CD4-positive, alpha-beta T cell (primary cell): ENCODE measurements at regions not wholly inside any gene's neighbourhood (a gene's known extent, or its start where the extent isn't known, plus 50 kb on each side); places are given as distances from the start of the nearest gene placed in this dataset.
A peak's percentile ranks its signal among the peaks of the same experiment; 100 is the strongest.

Experiments
- ATAC-seq: fragments of 200-7000 bp; cut with Tn5 transposase; one replicate; pipeline ENCODE4 v1.10.0; 2022; ENCODE audit warnings: mild to moderate bottlenecking; ENCODE audit not compliant: poor library complexity
- CTCF ChIA-PET: fragments of 350-600 bp; sonication (Branson Sonifier 250); formaldehyde crosslinking; loops from one replicate; lab custom pipeline; 2021; ENCODE audit warnings: antibody characterized with exemption, inconsistent platforms; lab: Charles Lee
- POLR2A ChIA-PET: fragments of 350-600 bp; sonication (Branson Sonifier 250); formaldehyde crosslinking; loops from one replicate; lab custom pipeline; 2021; ENCODE audit warnings: antibody characterized with exemption, inconsistent platforms; lab: Charles Lee
- DNase-seq, 14 experiments: peaks; one replicate each; pipeline ENCODE4 v3.0.0-alpha.2; 2013 to 2020; ENCODE audit warnings: mixed read lengths in 2 of 14
- H3K27ac ChIP-seq, 2 donors: one replicate each; pipeline versions ENCODE4 v1.5.1 to v1.7.0; 2013; ENCODE audit warnings: low read length in 2 of 2, low read depth in 1 of 2, mild to moderate bottlenecking in 1 of 2
- H3K27me3 ChIP-seq, 2 experiments: 1 replicate in 1 of 2; 2 replicates in 1 of 2; pipeline versions ENCODE4 v1.6.1 to v1.7.0; 2013; ENCODE audit warnings: low read length in 2 of 2, control low read depth in 1 of 2, mild to moderate bottlenecking in 1 of 2, moderate library complexity in 1 of 2; ENCODE audit not compliant: insufficient read depth in 2 of 2, control insufficient read depth in 1 of 2
- H3K36me3 ChIP-seq: one replicate; pipeline ENCODE4 v1.6.1; 2013; ENCODE audit warnings: low read length, control low read depth; ENCODE audit not compliant: insufficient read depth
- H3K4me1 ChIP-seq: one replicate; pipeline ENCODE4 v1.6.1; 2013; ENCODE audit warnings: low read length, control low read depth; ENCODE audit not compliant: insufficient read depth
- H3K4me3 ChIP-seq: one replicate; pipeline ENCODE4 v1.5.1; 2013; ENCODE audit warnings: mild to moderate bottlenecking, low read length, moderate library complexity
- H3K9me3 ChIP-seq, 2 experiments: 1 replicate in 1 of 2; 2 replicates in 1 of 2; pipeline versions ENCODE4 v1.6.1 to v1.7.0; 2013; ENCODE audit warnings: low read length in 2 of 2, mild to moderate bottlenecking in 2 of 2, control low read depth in 1 of 2, moderate library complexity in 1 of 2; ENCODE audit not compliant: control insufficient read depth in 1 of 2, insufficient read depth in 1 of 2
- H3K27ac Mint-ChIP-seq: one replicate; pipeline ENCODE4 v1.8.0; 2020; ENCODE audit warnings: mixed read lengths
- H3K27me3 Mint-ChIP-seq: one replicate; pipeline ENCODE4 v1.8.0; 2021; ENCODE audit warnings: mixed read lengths
- H3K36me3 Mint-ChIP-seq: one replicate; pipeline ENCODE4 v1.8.0; 2021; ENCODE audit warnings: low read depth, mixed read lengths
- H3K4me1 Mint-ChIP-seq: one replicate; pipeline ENCODE4 v1.8.0; 2021; ENCODE audit warnings: low read depth, mixed read lengths
- H3K4me3 Mint-ChIP-seq: one replicate; pipeline ENCODE4 v1.8.0; 2020; ENCODE audit warnings: mild to moderate bottlenecking, mixed read lengths
- H3K9me3 Mint-ChIP-seq: one replicate; pipeline ENCODE4 v1.8.0; 2020; ENCODE audit warnings: mixed read lengths
- CTCF ChIP-seq: fragments of 200-600 bp; IDR thresholded peaks from one replicate; pipeline ENCODE4 v1.8.0; 2022; ENCODE audit warnings: antibody characterized with exemption, mild to moderate bottlenecking
- intact Hi-C, 2 experiments: fragments of 100-400 bp; cut with DNase I in 1 of 2; cut with micrococcal nuclease in 1 of 2; formaldehyde crosslinking; loops; one replicate each; pipeline versions ENCODE4 v1.15.1 to v1.9.0; 2023 to 2025; cut with DNase I, micrococcal nuclease

DNA sequence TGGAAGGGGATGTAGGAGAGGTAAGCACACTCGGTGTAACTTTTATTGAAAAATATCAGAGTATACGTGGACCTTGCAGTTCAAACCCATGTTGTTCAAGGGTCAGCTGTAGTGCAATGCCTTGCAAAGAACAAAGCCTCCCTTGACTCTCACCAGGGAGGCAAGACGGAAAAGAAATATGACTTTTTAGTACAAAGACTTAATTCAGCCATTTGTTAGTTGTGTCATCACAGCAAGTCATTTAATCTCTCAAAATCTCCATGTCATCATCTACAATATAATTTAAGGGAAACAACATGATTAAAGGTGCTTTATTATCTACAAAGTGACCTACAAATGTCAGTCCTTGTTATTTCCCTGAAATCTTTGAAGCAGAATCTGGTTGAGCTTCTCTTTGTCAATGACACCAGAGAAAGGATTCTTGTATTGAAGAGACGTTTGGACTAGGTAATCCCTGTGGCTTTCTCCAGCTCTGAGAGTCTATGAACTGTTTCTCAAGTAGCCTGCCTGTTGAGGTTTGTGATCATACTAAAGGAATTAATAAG is 502.8 kb downstream of the REEP3 start:
- no peak for TF ChIP-seq CTCF
- POLR2A ChIA-PET = no interaction called here

DNA sequence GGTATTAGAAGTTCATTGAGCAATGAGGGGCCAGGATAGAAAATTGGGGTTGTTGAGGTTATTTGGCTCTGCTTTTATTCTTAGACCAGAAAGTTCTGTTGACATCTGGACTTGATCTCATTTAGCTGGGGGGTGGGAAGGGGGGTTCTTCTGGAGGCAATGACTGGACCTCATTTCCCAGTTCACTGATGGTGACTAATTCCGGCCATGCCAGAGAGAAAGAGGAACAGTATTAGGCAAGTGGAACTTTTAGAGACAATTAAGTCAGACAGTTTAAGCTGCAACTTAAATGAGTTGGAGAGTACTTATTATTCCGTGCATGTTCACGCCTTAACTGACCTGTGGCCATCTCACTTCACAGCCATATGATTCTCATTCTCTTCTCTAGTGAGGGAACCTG is 512.5 kb downstream of the REEP3 start:
- CTCF ChIA-PET = no interaction called here
- H3K36me3 Mint-ChIP-seq = no peaks in the 10 kb centered on the region
- H3K9me3 ChIP-seq = no peaks in the 10 kb centered on the region
- H3K4me1 Mint-ChIP-seq = no peaks in the 10 kb centered on the region
- no peak for TF ChIP-seq CTCF
- no peak overlapping the region for H3K27ac ChIP-seq
- H3K36me3 ChIP-seq = no peaks in the 10 kb centered on the region
- POLR2A ChIA-PET = no interaction called here
- H3K4me3 ChIP-seq = no peak overlapping the region
- no peak for ATAC-seq
- H3K4me3 Mint-ChIP-seq = no peak overlapping the region
- H3K4me1 ChIP-seq = no peaks in the 10 kb centered on the region
- H3K27me3 ChIP-seq = no peaks in the 10 kb centered on the region
- peaks cover 9% of the 10 kb centered on the region for H3K27me3 Mint-ChIP-seq
- intact Hi-C loops = no loop called here
- H3K9me3 Mint-ChIP-seq = no peaks in the 10 kb centered on the region
- no peak overlapping the region for H3K27ac Mint-ChIP-seq
- DNase-seq = peak in 2 of 14 experiments; percentile 25 to 47

More for the DNA sequence above, 502.8 kb downstream of the REEP3 start:
- intact Hi-C loops = no loop called here
- no peak overlapping the region for H3K4me3 ChIP-seq
- H3K36me3 ChIP-seq = no peaks in the 10 kb centered on the region
- H3K27ac ChIP-seq = no peak overlapping the region
- no peaks in the 10 kb centered on the region for H3K27me3 Mint-ChIP-seq
- no peaks in the 10 kb centered on the region for H3K4me1 Mint-ChIP-seq
- no peak overlapping the region for H3K4me3 Mint-ChIP-seq
- no peaks in the 10 kb centered on the region for H3K36me3 Mint-ChIP-seq
- H3K27ac Mint-ChIP-seq = no peak overlapping the region
- H3K4me1 ChIP-seq = no peaks in the 10 kb centered on the region
- H3K9me3 Mint-ChIP-seq = no peaks in the 10 kb centered on the region
- peaks cover 0 to 11% of the 10 kb centered on the region in 2 experiments for H3K9me3 ChIP-seq
- DNase-seq (no peak), ATAC-seq (no peak)
- no peaks in the 10 kb centered on the region for H3K27me3 ChIP-seq
- CTCF ChIA-PET = no interaction called here

- Histone ChIP-seq H3K4me3 (no peak overlapping the region), H3K9me3 (no peaks in the 10 kb centered on the region), H3K27me3 (no peaks in the 10 kb centered on the region), H3K36me3 (no peaks in the 10 kb centered on the region), H3K27ac (no peak overlapping the region), H3K4me1 (peaks cover 6% of the 10 kb centered on the region)
- H3K36me3 Mint-ChIP-seq = no peaks in the 10 kb centered on the region
- CTCF ChIA-PET = no interaction called here
- POLR2A ChIA-PET = no interaction called here
- H3K27ac Mint-ChIP-seq = no peak overlapping the region
- H3K27me3 Mint-ChIP-seq = peaks cover 9% of the 10 kb centered on the region
- no peak overlapping the region for H3K4me3 Mint-ChIP-seq
- DNase-seq = no peak
- H3K9me3 Mint-ChIP-seq = no peaks in the 10 kb centered on the region
- intact Hi-C loops = no loop called here
- no peak for ATAC-seq
- peaks cover 5% of the 10 kb centered on the region for H3K4me1 Mint-ChIP-seq
- no peak for TF ChIP-seq CTCF
Measured at GRCh38 chr10:64036321-64036930, 515.2 kb downstream of the REEP3 start.
